GM12873 (cell line): ENCODE measurements at regions not wholly inside any gene's neighbourhood (a gene's known extent, or its start where the extent isn't known, plus 50 kb on each side); places are given as distances from the start of the nearest gene placed in this dataset.

Experiments
- CTCF ChIP-seq: IDR thresholded peaks from 2 replicates; pipeline ENCODE4 v1.5.1; 2012; ENCODE audit warnings: low read depth, mild to moderate bottlenecking, moderate library complexity, low read length, control low read depth; ENCODE audit not compliant: insufficient read depth; ENCODE audit errors: missing control alignments

GRCh38 chr13:64767054-64767453 lies 2463.1 kb downstream of the PCDH9 start:
- no peak for TF ChIP-seq CTCF

- no peak for TF ChIP-seq CTCF
These were observed 2464.5 kb downstream of the PCDH9 start for GRCh38 chr13:64765636-64766035.

- TF ChIP-seq CTCF = no peak
These were observed 2471.5 kb downstream of the PCDH9 start for GRCh38 chr13:64758521-64759244.

- no peak for TF ChIP-seq CTCF
These were observed 2473.5 kb downstream of the PCDH9 start for GRCh38 chr13:64756621-64757020.

- TF ChIP-seq CTCF = no peak
These were observed 2474.2 kb downstream of the PCDH9 start for GRCh38 chr13:64755961-64756360.

- no peak for TF ChIP-seq CTCF
These were observed 2476.7 kb downstream of the PCDH9 start for GRCh38 chr13:64753233-64754000.

- TF ChIP-seq CTCF = no peak
These were observed 2480.8 kb downstream of the PCDH9 start for GRCh38 chr13:64749301-64749700.
